GM18502 (cell line): ENCODE measurements at regions not wholly inside any gene's neighbourhood (a gene's known extent, or its start where the extent isn't known, plus 50 kb on each side); places are given as distances from the start of the nearest gene placed in this dataset.

Experiments used
- ATAC-seq: cut with Tn5 transposase; IDR thresholded peaks from one replicate; pipeline ENCODE4 v1.9.1; 2021; ENCODE audit warnings: mild to moderate bottlenecking; ENCODE audit not compliant: unreplicated experiment, poor library complexity

GRCh38 chr3:189449084-189449483 lies 182.1 kb upstream of the TP63 start:
- ATAC-seq, result no peak

GRCh38 chr3:189455009-189455408 lies 176.2 kb upstream of the TP63 start:
- no peak for ATAC-seq

- no peak for ATAC-seq
Measured at GRCh38 chr3:189455641-189456417, 175.4 kb upstream of the TP63 start.

- ATAC-seq, result no peak
Measured at GRCh38 chr3:189457201-189457607, 174.0 kb upstream of the TP63 start.

- no peak for ATAC-seq
Measured at GRCh38 chr3:189457631-189458412, 173.4 kb upstream of the TP63 start.

GRCh38 chr3:189458528-189458927 lies 172.7 kb upstream of the TP63 start:
- no peak for ATAC-seq

- no peak for ATAC-seq
Measured at GRCh38 chr3:189459231-189459630, 172.0 kb upstream of the TP63 start.

- ATAC-seq, result no peak
Measured at GRCh38 chr3:189460511-189460910, 170.7 kb upstream of the TP63 start.

GRCh38 chr3:189464799-189465198 lies 166.4 kb upstream of the TP63 start:
- ATAC-seq, result no peak

GRCh38 chr3:189466004-189466403 lies 165.2 kb upstream of the TP63 start:
- no peak for ATAC-seq

GRCh38 chr3:189467451-189467850 lies 163.7 kb upstream of the TP63 start:
- ATAC-seq, result no peak

GRCh38 chr3:189474944-189475343 lies 156.2 kb upstream of the TP63 start:
- ATAC-seq, result no peak

GRCh38 chr3:189477614-189478013 lies 153.6 kb upstream of the TP63 start:
- no peak for ATAC-seq

- no peak for ATAC-seq
Measured at GRCh38 chr3:189486556-189486955, 144.6 kb upstream of the TP63 start.

- no peak for ATAC-seq
Measured at GRCh38 chr3:189488241-189488767, 142.9 kb upstream of the TP63 start.

GRCh38 chr3:189490337-189490736 lies 140.9 kb upstream of the TP63 start:
- ATAC-seq, result no peak

- ATAC-seq, result no peak
Measured at GRCh38 chr3:189490749-189491148, 140.4 kb upstream of the TP63 start.

- no peak for ATAC-seq
Measured at GRCh38 chr3:189491831-189492230, 139.4 kb upstream of the TP63 start.

- no peak for ATAC-seq
Measured at GRCh38 chr3:189493271-189493670, 137.9 kb upstream of the TP63 start.

- ATAC-seq, result no peak
Measured at GRCh38 chr3:189494632-189495031, 136.6 kb upstream of the TP63 start.

GRCh38 chr3:189496375-189497138 lies 134.6 kb upstream of the TP63 start:
- ATAC-seq, result no peak
